Fibroblast of the aortic adventitia (primary cell): ENCODE measurements at regions not wholly inside any gene's neighbourhood (a gene's known extent, or its start where the extent isn't known, plus 50 kb on each side); places are given as distances from the start of the nearest gene placed in this dataset.

ENCODE experiments used
- DNase-seq: peaks from one replicate; pipeline ENCODE4 v3.0.0-alpha.2; 2010; ENCODE audit warnings: low read depth
- H3K4me3 ChIP-seq: 2 replicates; pipeline ENCODE4 v1.5.1; 2011; ENCODE audit warnings: low read depth, mild to moderate bottlenecking, control low read depth, low read length, moderate library complexity
- TF ChIP-seq, protein P1 (sequence below): IDR thresholded peaks from 2 replicates; pipeline ENCODE4 v1.5.1; 2011; ENCODE audit warnings: mild to moderate bottlenecking, low read length, control low read depth, inconsistent platforms; ENCODE audit not compliant: insufficient read depth

DNA sequence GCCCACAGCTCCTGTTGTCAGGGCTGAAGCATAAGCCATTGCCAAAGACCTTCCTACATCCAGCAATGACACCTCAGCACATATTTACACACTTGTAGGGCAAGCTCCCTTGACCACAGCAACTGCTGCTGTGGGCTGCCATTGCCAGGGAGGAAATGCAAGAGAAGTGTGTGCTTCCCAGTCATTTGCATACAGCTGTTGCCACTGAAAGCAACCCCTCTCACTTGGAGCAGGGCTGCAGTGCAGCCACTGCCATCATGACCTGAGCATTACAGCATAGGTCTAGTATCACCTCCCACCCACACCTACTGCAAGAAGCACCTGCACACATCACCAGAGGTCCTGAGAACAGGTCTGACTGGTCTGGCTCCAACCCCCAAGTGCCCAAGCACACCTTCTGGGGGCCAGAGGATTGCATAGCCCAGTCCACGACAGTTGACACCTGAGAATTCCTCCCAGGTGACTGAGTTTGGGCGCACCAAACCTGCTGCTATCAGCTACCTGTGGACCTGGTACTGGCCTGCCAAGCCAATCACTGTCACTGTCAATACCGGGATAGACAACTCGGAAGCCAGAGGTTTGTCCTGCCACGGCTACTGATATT, 636.5 kb upstream of the SLIT2 start:
- no peak overlapping the region for H3K4me3 ChIP-seq
- DNase-seq: no peak
- TF ChIP-seq, protein P1, sequence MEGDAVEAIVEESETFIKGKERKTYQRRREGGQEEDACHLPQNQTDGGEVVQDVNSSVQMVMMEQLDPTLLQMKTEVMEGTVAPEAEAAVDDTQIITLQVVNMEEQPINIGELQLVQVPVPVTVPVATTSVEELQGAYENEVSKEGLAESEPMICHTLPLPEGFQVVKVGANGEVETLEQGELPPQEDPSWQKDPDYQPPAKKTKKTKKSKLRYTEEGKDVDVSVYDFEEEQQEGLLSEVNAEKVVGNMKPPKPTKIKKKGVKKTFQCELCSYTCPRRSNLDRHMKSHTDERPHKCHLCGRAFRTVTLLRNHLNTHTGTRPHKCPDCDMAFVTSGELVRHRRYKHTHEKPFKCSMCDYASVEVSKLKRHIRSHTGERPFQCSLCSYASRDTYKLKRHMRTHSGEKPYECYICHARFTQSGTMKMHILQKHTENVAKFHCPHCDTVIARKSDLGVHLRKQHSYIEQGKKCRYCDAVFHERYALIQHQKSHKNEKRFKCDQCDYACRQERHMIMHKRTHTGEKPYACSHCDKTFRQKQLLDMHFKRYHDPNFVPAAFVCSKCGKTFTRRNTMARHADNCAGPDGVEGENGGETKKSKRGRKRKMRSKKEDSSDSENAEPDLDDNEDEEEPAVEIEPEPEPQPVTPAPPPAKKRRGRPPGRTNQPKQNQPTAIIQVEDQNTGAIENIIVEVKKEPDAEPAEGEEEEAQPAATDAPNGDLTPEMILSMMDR: no peak

DNA sequence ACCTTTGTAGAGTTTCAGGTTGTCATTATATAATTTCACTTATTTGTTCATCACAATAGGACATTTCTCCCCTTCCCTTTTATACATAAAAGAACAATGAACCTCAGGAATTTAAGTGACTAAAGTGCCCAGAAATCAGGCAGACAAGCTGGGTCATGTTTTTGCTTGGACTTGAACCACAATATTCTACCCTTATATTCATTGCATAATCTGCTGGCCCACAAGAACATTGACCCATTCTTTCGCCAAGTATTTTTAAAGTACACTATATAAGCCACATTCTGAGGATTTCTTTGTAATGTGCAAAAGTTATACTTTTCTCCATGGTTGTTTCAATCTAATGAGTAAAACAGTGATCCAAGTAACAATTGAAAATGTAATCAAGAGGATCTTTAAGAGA, 637.5 kb upstream of the SLIT2 start:
- H3K4me3 ChIP-seq: no peak overlapping the region
- DNase-seq: peak; percentile 51
- TF ChIP-seq, protein P1: no peak

DNA sequence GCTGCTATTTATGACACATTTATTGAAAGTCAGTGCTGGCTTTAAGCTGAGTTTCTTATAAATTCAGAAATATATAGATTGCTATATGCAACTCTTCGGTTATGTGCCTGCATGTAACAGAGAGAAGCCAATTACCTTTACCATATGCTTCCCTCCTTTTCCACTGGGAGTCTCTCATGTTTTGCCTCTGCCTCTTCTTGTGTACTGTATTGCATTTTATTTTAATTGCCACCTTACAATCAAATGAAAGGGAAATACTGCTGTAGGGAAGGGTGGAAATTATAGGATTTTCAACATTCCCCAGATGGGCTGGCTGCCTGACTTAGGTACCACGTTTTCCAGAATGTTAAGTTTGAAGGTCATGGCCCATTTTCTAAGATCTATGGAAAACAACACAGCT, 655.4 kb upstream of the SLIT2 start:
- DNase-seq: no peak
- H3K4me3 ChIP-seq: no peak overlapping the region
- TF ChIP-seq, protein P1: no peak

DNA sequence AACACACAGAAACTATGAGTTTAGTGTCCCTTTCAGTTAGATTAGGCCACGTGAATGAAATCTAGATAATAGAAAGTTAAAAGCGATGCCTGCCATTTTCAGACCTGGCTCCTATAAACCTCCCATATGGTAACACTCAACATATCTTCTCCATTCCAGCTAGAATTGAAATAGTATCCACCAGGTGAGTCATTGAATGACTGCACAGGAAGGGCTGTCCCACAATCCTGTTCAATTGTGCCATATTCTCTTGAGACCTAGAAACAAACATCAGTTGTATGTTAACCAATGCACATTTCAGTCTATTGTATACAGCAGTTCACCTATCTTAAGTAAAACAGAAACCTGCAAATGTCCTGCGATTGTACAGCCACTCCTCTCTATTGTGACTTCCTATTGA, 659.3 kb upstream of the SLIT2 start:
- TF ChIP-seq, protein P1: no peak
- DNase-seq: peak; percentile 30
- no peak overlapping the region for H3K4me3 ChIP-seq

DNA sequence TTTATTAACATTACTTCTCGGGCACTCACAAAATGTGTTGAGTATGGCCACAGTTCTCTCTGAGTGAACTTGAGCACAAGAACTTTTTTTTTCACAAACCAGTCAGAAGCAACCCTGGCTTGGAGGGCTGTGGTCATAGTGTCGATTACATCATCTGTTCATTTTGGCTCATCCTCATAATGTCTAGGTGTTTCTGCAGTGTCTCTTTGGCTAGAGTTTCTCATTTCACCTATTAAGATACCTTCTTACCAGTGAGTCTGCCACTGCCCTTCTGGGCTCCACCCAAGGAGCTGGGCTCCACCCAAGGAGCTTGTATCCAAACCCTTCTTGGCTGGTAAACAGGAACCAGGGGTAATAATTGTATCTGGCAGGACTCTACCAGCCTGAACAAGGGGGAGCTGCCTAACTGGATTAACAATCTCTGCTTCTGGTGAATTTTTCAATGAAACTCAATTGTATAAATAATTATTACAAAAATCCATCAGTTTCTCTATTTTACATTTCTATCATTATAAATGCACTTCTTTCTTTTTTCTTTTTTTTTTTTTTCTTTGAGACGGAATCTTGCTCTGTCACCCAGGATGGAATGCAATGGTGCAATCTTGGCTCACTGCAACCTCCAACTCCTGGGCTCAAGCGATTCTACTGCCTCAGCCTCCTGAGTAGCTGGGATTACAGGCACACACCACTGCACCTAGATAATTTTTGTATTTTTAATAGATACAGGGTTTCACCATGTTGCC, 667.7 kb upstream of the SLIT2 start:
- peak; percentile 44 for DNase-seq
- H3K4me3 ChIP-seq: no peak overlapping the region
- TF ChIP-seq, protein P1: no peak

DNA sequence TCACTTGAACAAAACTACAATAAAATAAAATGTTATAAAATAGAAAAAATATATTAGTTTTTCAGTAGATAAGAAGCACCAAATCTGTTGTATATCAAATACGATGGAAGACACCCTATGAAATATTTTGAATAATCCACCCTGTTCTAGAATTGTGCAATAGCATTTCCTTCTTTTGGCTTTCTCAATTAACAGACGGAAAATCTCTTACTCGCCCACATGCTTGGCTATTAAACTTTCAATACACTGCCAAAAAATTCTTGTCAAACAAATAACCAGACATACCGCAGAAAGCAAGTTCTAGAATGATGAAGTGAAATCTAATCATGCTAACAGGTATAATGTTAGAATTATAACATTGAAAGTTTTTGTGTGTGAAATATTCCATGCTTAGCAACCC, 671.6 kb upstream of the SLIT2 start:
- no peak overlapping the region for H3K4me3 ChIP-seq
- peak; percentile 83 for DNase-seq
- TF ChIP-seq, protein P1: no peak
